ENCODE measurements at regions not wholly inside any gene's neighbourhood (a gene's known extent, or its start where the extent isn't known, plus 50 kb on each side); places are given as distances from the start of the nearest gene placed in this dataset.
A peak's percentile ranks its signal among the peaks of the same experiment; 100 is the strongest.

DNA sequence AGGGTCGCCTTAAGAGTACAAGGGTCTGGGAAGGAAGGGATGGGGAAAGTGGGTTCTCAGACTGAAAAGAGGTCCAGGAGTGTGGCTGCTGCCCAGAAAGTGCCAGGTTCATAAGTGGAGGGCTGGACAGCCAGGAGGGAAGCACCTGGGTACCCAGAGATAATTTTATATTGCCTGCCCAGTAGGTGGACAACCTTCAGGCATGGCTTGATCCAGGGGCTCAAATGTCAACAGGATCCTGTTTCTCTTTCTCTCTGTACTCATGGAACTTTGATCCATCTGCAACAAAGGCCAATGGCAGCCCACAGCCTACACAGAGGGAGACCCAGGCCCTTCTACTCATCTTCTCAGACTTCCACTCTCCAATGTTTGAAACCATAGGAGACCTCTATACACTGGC is 80.5 kb upstream of the GRK3 start:
- DNase-seq, result no peak
- no peaks in the 10 kb centered on the region for H3K27me3 ChIP-seq
- no peak overlapping the region for H3K4me3 ChIP-seq
- intact Hi-C loops (cut with DNase I), result no loop called here
- H3K36me3 ChIP-seq, result no peaks in the 10 kb centered on the region
- ATAC-seq, result no peak
- TF ChIP-seq, protein P1, sequence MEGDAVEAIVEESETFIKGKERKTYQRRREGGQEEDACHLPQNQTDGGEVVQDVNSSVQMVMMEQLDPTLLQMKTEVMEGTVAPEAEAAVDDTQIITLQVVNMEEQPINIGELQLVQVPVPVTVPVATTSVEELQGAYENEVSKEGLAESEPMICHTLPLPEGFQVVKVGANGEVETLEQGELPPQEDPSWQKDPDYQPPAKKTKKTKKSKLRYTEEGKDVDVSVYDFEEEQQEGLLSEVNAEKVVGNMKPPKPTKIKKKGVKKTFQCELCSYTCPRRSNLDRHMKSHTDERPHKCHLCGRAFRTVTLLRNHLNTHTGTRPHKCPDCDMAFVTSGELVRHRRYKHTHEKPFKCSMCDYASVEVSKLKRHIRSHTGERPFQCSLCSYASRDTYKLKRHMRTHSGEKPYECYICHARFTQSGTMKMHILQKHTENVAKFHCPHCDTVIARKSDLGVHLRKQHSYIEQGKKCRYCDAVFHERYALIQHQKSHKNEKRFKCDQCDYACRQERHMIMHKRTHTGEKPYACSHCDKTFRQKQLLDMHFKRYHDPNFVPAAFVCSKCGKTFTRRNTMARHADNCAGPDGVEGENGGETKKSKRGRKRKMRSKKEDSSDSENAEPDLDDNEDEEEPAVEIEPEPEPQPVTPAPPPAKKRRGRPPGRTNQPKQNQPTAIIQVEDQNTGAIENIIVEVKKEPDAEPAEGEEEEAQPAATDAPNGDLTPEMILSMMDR (IDR thresholded peaks at IDR 0.05), result no peak
- no peaks in the 10 kb centered on the region for H3K4me1 ChIP-seq
- no peak overlapping the region for H3K27ac ChIP-seq
- H3K9me3 ChIP-seq, result no peaks in the 10 kb centered on the region

DNA sequence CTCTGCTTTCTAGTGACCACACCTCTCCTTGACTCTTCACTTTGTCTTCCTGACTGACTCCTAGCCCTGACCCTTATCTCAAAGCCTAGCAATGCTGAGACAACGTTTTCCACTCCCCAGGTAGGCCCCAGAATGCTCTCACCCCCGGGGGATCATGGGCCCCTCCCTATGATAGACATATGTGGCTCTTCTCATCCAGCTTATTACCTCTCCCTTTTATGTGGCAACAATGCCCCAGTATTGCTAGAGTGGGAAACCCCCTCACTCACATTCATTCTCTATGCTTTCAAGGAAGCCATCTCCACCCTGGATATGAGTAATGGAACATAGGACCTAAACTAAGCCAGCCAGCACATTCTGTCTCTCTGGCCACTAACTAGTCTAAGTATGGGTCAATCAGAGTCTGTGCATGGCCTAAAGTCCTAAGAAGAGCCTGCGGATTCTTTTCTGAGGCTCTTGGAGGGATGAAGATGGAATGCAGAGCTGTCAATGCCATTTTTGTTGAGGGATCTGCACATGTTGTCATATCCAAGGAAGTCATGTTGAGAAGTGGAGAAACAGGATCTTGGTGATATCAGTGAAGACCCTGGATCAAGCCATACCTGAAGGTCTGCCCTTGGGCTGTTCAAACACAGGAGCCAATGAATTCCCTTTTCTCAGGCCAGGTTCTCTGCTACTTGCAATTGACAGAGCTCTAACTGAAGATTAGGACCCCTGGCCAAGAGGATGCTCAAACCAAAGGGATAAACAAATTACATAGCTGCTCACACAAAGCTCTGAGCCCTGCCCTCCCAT is 79.8 kb upstream of the GRK3 start:
- Histone ChIP-seq H3K27me3 (no peaks in the 10 kb centered on the region), H3K9me3 (no peaks in the 10 kb centered on the region), H3K4me3 (no peak overlapping the region), H3K4me1 (no peaks in the 10 kb centered on the region), H3K27ac (no peak overlapping the region), H3K36me3 (no peaks in the 10 kb centered on the region)
- ATAC-seq (no peak), DNase-seq (no peak)
- intact Hi-C loops (cut with DNase I), result no loop called here
- TF ChIP-seq, protein P1 (IDR thresholded peaks at IDR 0.05), result no peak

DNA sequence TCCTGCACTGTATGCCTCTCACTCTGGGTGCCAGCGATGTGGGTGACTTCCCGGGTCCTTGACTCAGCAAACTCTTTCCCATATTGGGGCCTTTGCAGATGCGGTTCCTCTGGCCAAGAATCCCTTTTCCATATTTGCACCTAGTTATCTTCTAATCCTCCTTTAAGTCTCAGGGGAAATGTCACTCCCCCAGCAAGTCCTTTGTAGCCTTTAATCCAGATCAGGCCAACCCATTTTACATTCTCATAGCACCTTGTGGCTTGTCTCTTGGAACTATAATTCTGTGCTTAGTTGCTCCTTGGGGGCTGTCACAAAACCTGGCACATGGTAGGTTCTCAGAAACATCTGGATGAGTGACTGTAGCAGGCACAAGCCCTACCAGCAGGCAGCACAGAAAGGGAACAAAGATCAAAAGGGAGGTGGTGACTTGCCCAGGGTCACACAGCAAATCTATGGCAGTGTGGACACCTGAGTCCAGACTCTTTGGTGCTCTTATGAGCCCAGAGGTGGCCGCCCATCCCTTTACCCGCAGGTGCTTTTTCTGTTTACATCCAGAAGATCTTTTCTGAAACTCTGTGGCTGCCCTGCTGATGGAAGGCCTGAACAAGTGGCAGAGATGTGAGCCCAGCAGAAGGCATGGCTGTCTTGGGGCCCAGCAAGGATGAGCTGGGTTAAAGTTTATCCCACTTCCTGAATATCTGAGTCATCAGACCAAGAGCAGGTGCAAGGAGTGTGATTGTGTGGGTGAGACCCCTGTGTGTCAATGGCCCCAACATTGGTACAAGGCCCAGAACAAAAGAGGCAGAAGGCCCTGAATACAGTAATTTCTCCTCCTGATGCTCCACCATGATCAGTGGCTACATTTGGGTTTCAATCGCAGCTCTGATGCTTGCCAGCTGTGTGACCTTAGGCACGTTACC is 78.6 kb upstream of the GRK3 start:
- ATAC-seq (no peak), DNase-seq (no peak)
- H3K36me3 ChIP-seq, result no peaks in the 10 kb centered on the region
- TF ChIP-seq, protein P1 (IDR thresholded peaks at IDR 0.05), result no peak
- intact Hi-C loops (cut with DNase I), result no loop called here
- no peaks in the 10 kb centered on the region for H3K4me1 ChIP-seq
- no peak overlapping the region for H3K27ac ChIP-seq
- no peaks in the 10 kb centered on the region for H3K9me3 ChIP-seq
- no peak overlapping the region for H3K4me3 ChIP-seq
- no peaks in the 10 kb centered on the region for H3K27me3 ChIP-seq

DNA sequence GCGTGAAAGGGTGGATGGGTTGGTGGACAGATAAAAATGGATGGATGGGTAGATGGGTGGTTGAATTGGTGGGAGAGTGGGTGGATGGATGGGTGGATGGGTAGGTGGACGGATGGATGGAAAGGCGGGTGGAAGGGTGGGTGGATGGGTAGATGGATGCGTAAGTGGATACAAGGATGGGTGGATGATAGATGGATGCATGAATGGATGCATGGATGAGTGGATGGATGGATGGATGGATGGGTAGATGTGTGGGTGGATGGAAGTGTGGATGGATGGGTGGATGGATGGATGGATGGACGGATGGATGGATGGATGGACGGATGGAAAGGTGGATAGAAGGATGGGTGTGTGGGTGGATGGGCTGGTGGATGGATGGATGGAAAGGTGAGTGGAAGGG is 77.0 kb upstream of the GRK3 start:
- no peaks in the 10 kb centered on the region for H3K4me1 ChIP-seq
- no peak for DNase-seq
- no peaks in the 10 kb centered on the region for H3K36me3 ChIP-seq
- H3K27ac ChIP-seq, result no peak overlapping the region
- intact Hi-C loops (cut with DNase I), result no loop called here
- no peaks in the 10 kb centered on the region for H3K27me3 ChIP-seq
- H3K9me3 ChIP-seq, result no peaks in the 10 kb centered on the region
- TF ChIP-seq, protein P1 (IDR thresholded peaks at IDR 0.05), result no peak
- no peak for ATAC-seq
- H3K4me3 ChIP-seq, result no peak overlapping the region

DNA sequence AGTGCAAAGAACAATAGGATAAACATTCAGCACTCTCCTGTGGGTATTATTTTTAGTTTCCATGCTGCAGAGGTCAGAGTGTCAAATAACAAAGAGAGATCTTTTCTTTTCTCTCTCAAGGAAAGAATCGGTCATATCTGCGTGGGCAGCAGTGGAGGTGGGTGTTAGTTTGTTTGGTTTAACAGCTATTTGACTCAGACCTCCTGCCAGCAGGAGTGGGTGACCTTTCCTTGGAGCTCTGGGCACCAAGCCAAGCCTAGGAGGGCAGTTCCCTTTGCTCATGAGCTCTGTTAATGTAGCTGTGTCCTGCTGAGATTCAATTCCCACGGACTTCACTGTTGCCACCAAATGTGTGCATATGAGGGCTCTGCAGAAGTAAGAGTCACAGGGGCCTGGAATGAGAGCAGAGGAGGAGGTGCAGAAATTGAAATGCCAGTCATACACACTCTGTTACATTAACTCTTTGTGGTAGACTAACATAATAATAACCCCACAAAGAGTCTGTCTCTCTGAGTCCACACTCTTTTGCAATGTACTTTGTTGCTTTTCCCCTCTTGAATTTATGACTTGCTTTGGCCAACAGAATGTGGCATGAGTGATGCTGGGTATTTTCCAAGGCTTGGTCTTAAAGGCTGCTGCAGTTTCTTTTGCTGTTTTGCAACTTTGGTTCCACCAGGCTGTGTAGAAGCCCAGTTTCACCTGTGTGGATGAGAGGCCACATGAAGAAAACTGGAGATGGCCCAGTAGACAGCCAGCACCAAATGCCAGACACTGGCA is 76.0 kb upstream of the GRK3 start:
- TF ChIP-seq, protein P1 (IDR thresholded peaks at IDR 0.05), result no peak
- Histone ChIP-seq H3K4me3 (no peak overlapping the region), H3K4me1 (no peaks in the 10 kb centered on the region), H3K9me3 (no peaks in the 10 kb centered on the region), H3K27me3 (no peaks in the 10 kb centered on the region), H3K36me3 (no peaks in the 10 kb centered on the region), H3K27ac (no peak overlapping the region)
- ATAC-seq (peak; percentile 51), DNase-seq (peak; percentile 69)
- intact Hi-C loops (cut with DNase I), result no loop called here
